GM23248 (cell line): ENCODE measurements at regions not wholly inside any gene's neighbourhood (a gene's known extent, or its start where the extent isn't known, plus 50 kb on each side); places are given as distances from the start of the nearest gene placed in this dataset.

Source experiments
- EZH2 ChIP-seq: fragments of 200-600 bp; sonication (generic); IDR thresholded peaks from 2 replicates; pipeline ENCODE4 v1.6.1; 2018; ENCODE audit warnings: antibody characterized with exemption, mild to moderate bottlenecking; ENCODE audit not compliant: insufficient read depth, poor library complexity, severe bottlenecking
- EZH2phosphoT487 ChIP-seq: fragments of 200-600 bp; sonication (generic); IDR thresholded peaks from 2 replicates; pipeline ENCODE4 v1.6.1; 2018; ENCODE audit warnings: antibody characterized with exemption, moderate library complexity, mild to moderate bottlenecking, low read depth; ENCODE audit not compliant: insufficient read depth

DNA sequence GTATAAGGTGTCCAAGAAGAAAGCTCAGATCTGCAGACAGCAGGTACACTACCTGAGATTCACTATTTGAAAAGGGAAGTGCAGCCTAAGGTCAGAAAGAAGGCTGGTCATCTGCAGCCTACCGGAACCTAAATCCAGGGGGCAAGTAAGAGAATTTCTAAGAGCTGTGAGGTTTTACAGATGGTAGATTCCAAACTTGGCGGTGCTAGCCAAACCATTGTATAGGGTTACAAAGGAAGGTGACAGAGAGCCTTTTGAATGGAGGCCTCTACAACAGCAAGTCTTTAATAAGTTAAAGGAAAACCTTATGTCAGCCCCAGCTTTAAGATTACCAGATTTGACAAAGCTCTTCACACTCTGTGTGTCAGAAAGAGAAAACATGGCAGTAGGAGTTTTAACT lies 1044.8 kb downstream of the CDY2B start:
- TF ChIP-seq EZH2 (no peak), EZH2phosphoT487 (no peak)
